Hepatocyte (in vitro differentiated cells): ENCODE measurements at regions not wholly inside any gene's neighbourhood (a gene's known extent, or its start where the extent isn't known, plus 50 kb on each side); places are given as distances from the start of the nearest gene placed in this dataset.

ENCODE experiments used
- EZH2 ChIP-seq: fragments of 200-600 bp; sonication (generic); IDR thresholded peaks from 2 replicates; pipeline ENCODE4 v1.6.1; 2016; ENCODE audit warnings: antibody characterized with exemption, mild to moderate bottlenecking, borderline replicate concordance
- TF ChIP-seq, protein P1 (sequence below): fragments of 200-600 bp; sonication (generic); IDR thresholded peaks from 2 replicates; pipeline ENCODE4 v1.5.1; 2016; ENCODE audit warnings: antibody characterized with exemption, mild to moderate bottlenecking; ENCODE audit not compliant: poor library complexity

GRCh38 chr3:73683706-73684105 lies 59.0 kb upstream of the PDZRN3 start:
- TF ChIP-seq, protein P1, sequence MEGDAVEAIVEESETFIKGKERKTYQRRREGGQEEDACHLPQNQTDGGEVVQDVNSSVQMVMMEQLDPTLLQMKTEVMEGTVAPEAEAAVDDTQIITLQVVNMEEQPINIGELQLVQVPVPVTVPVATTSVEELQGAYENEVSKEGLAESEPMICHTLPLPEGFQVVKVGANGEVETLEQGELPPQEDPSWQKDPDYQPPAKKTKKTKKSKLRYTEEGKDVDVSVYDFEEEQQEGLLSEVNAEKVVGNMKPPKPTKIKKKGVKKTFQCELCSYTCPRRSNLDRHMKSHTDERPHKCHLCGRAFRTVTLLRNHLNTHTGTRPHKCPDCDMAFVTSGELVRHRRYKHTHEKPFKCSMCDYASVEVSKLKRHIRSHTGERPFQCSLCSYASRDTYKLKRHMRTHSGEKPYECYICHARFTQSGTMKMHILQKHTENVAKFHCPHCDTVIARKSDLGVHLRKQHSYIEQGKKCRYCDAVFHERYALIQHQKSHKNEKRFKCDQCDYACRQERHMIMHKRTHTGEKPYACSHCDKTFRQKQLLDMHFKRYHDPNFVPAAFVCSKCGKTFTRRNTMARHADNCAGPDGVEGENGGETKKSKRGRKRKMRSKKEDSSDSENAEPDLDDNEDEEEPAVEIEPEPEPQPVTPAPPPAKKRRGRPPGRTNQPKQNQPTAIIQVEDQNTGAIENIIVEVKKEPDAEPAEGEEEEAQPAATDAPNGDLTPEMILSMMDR, result no peak
- TF ChIP-seq EZH2, result no peak
